Cardiac septum (tissue), 1 donor: ENCODE measurements at regions not wholly inside any gene's neighbourhood (a gene's known extent, or its start where the extent isn't known, plus 50 kb on each side); places are given as distances from the start of the nearest gene placed in this dataset.
"Not testable (repeated sequence)": the region's sequence is repeated elsewhere in the genome, so short reads cannot be mapped to it uniquely, and the experiment has no call there.

Source experiments
- DNase-seq: peaks from one replicate; pipeline ENCODE4 v3.0.0-alpha.2; 2020; ENCODE audit warnings: low spot score
- intact Hi-C: fragments of 100-400 bp; cut with DNase I; formaldehyde crosslinking; loops from one replicate; pipeline ENCODE4 v1.14.0; 2022
- donor health status: DM: no; HTN: no; CAD: no.

- no peak for DNase-seq
- intact Hi-C loops: no loop called here
Observed at GRCh38 chr4:126906466-126906865, 726.3 kb upstream of the INTU start.

- DNase-seq: no peak
- intact Hi-C loops: no loop called here
Observed at GRCh38 chr4:126907389-126907788, 725.4 kb upstream of the INTU start.

- intact Hi-C loops: no loop called here
- no peak for DNase-seq
Observed at GRCh38 chr4:126916049-126916625, 716.6 kb upstream of the INTU start.

- DNase-seq: no peak
- intact Hi-C loops: no loop called here
Observed at GRCh38 chr4:126916626-126917140, 716.1 kb upstream of the INTU start.

GRCh38 chr4:126922328-126922938 is 710.3 kb upstream of the INTU start:
- intact Hi-C loops, DNase-seq: not testable (repeated sequence)

GRCh38 chr4:126924237-126924636 is 708.5 kb upstream of the INTU start:
- intact Hi-C loops: no loop called here
- no peak for DNase-seq

GRCh38 chr4:126930059-126930458 is 702.7 kb upstream of the INTU start:
- DNase-seq, intact Hi-C loops: not testable (repeated sequence)

GRCh38 chr4:126935801-126936200 is 697.0 kb upstream of the INTU start:
- intact Hi-C loops: no loop called here
- no peak for DNase-seq

GRCh38 chr4:126937342-126937741 is 695.4 kb upstream of the INTU start:
- intact Hi-C loops: no loop called here
- no peak for DNase-seq

- no peak for DNase-seq
- intact Hi-C loops: no loop called here
Observed at GRCh38 chr4:126937846-126938422, 694.8 kb upstream of the INTU start.

- DNase-seq: no peak
Observed at GRCh38 chr4:126939401-126939800, 693.4 kb upstream of the INTU start.

GRCh38 chr4:126947536-126947935 is 685.2 kb upstream of the INTU start:
- intact Hi-C loops: no loop called here
- no peak for DNase-seq

More at GRCh38 chr4:126939401-126939800, 693.4 kb upstream of the INTU start:
- intact Hi-C loops: no loop called here

- DNase-seq: no peak
- intact Hi-C loops: loop anchor here (10.0 kb wide), 1 partner anchor 330 kb away; no protein-coding TSS in a partner anchor
Observed at GRCh38 chr4:126954537-126955291, 678.0 kb upstream of the INTU start.

GRCh38 chr4:126955292-126956183 is 677.2 kb upstream of the INTU start:
- DNase-seq: peak; percentile 70
- intact Hi-C loops: loop anchor here (10.0 kb wide), 1 partner anchor 331 kb away; no protein-coding TSS in a partner anchor

- intact Hi-C loops: loop anchor here (10.0 kb wide), 1 partner anchor 332 kb away; no protein-coding TSS in a partner anchor
- no peak for DNase-seq
Observed at GRCh38 chr4:126956184-126956897, 676.4 kb upstream of the INTU start.

GRCh38 chr4:126957556-126957955 is 675.2 kb upstream of the INTU start:
- intact Hi-C loops: loop anchor here (10.0 kb wide), 1 partner anchor 333 kb away; no protein-coding TSS in a partner anchor
- DNase-seq: no peak

GRCh38 chr4:126957987-126958386 is 674.8 kb upstream of the INTU start:
- DNase-seq: no peak
- intact Hi-C loops: loop anchor here (10.0 kb wide), 1 partner anchor 333 kb away; no protein-coding TSS in a partner anchor

GRCh38 chr4:126958482-126958881 is 674.3 kb upstream of the INTU start:
- intact Hi-C loops: loop anchor here (10.0 kb wide), 1 partner anchor 334 kb away; no protein-coding TSS in a partner anchor
- DNase-seq: no peak
